ENCODE measurements at regions not wholly inside any gene's neighbourhood (a gene's known extent, or its start where the extent isn't known, plus 50 kb on each side); places are given as distances from the start of the nearest gene placed in this dataset.

GRCh38 chr16:59470556-59470955, 736.4 kb upstream of the GOT2 start:
- TF ChIP-seq TAF1 (IDR thresholded peaks at IDR 0.05; ENCODE audit: borderline replicate concordance, insufficient read depth, low read length) = no peak
- no peak for TF ChIP-seq POLR2AphosphoS5 (IDR thresholded peaks at IDR 0.05; ENCODE audit: low read depth, low read length)
- TF ChIP-seq SIN3A (IDR thresholded peaks at IDR 0.05; ENCODE audit: borderline replicate concordance, insufficient read depth, low read length) = no peak
- TF ChIP-seq REST (IDR thresholded peaks at IDR 0.05; ENCODE audit: insufficient read depth in 1 of 2, low read depth in 2 of 2, low read length in 2 of 2) = no peak
- TF ChIP-seq FOXP2 (optimal IDR thresholded peaks at IDR 0.05; ENCODE audit: borderline replicate concordance, extremely low read depth, extremely low read length, insufficient read depth) = no peak

- TF ChIP-seq TAF1 (IDR thresholded peaks at IDR 0.05; ENCODE audit: borderline replicate concordance, insufficient read depth, low read length) (no peak), REST (IDR thresholded peaks at IDR 0.05; ENCODE audit: insufficient read depth in 1 of 2, low read depth in 2 of 2, low read length in 2 of 2) (no peak), FOXP2 (optimal IDR thresholded peaks at IDR 0.05; ENCODE audit: borderline replicate concordance, extremely low read depth, extremely low read length, insufficient read depth) (no peak), POLR2AphosphoS5 (IDR thresholded peaks at IDR 0.05; ENCODE audit: low read depth, low read length) (no peak), SIN3A (IDR thresholded peaks at IDR 0.05; ENCODE audit: borderline replicate concordance, insufficient read depth, low read length) (no peak)
These were observed 735.1 kb upstream of the GOT2 start for GRCh38 chr16:59469266-59469665.

- TF ChIP-seq REST (IDR thresholded peaks at IDR 0.05; ENCODE audit: insufficient read depth in 1 of 2, low read depth in 2 of 2, low read length in 2 of 2) (no peak), FOXP2 (optimal IDR thresholded peaks at IDR 0.05; ENCODE audit: borderline replicate concordance, extremely low read depth, extremely low read length, insufficient read depth) (no peak), TAF1 (IDR thresholded peaks at IDR 0.05; ENCODE audit: borderline replicate concordance, insufficient read depth, low read length) (no peak), POLR2AphosphoS5 (IDR thresholded peaks at IDR 0.05; ENCODE audit: low read depth, low read length) (no peak), SIN3A (IDR thresholded peaks at IDR 0.05; ENCODE audit: borderline replicate concordance, insufficient read depth, low read length) (no peak)
These were observed 729.7 kb upstream of the GOT2 start for GRCh38 chr16:59463776-59464175.

- no peak for TF ChIP-seq FOXP2 (optimal IDR thresholded peaks at IDR 0.05; ENCODE audit: borderline replicate concordance, extremely low read depth, extremely low read length, insufficient read depth)
- TF ChIP-seq TAF1 (IDR thresholded peaks at IDR 0.05; ENCODE audit: borderline replicate concordance, insufficient read depth, low read length) = no peak
These were observed 725.7 kb upstream of the GOT2 start for GRCh38 chr16:59459806-59460205.

- TF ChIP-seq SIN3A (IDR thresholded peaks at IDR 0.05; ENCODE audit: borderline replicate concordance, insufficient read depth, low read length) = no peak
- no peak for TF ChIP-seq REST (IDR thresholded peaks at IDR 0.05; ENCODE audit: insufficient read depth in 1 of 2, low read depth in 2 of 2, low read length in 2 of 2)
- TF ChIP-seq FOXP2 (optimal IDR thresholded peaks at IDR 0.05; ENCODE audit: borderline replicate concordance, extremely low read depth, extremely low read length, insufficient read depth) = no peak
- TF ChIP-seq TAF1 (IDR thresholded peaks at IDR 0.05; ENCODE audit: borderline replicate concordance, insufficient read depth, low read length) = no peak
- no peak for TF ChIP-seq POLR2AphosphoS5 (IDR thresholded peaks at IDR 0.05; ENCODE audit: low read depth, low read length)
These were observed 721.4 kb upstream of the GOT2 start for GRCh38 chr16:59455497-59455896.

All from PFSK-1 (cell line).